ENCODE measurements at regions not wholly inside any gene's neighbourhood (a gene's known extent, or its start where the extent isn't known, plus 50 kb on each side); places are given as distances from the start of the nearest gene placed in this dataset.

- no peak for TF ChIP-seq POLR2A (IDR thresholded peaks at IDR 0.05)
- TF ChIP-seq CTCF (IDR thresholded peaks at IDR 0.05) = no peak
- TF ChIP-seq POLR2AphosphoS5 (IDR thresholded peaks at IDR 0.05) = no peak
- TF ChIP-seq EP300 (IDR thresholded peaks at IDR 0.05) = no peak
These were observed 377.7 kb upstream of the AGTR1 start for GRCh38 chr3:148319960-148320359.

Measured in gastroesophageal sphincter (tissue), 3 donors.